Kidney epithelial cell (primary cell): ENCODE measurements at regions not wholly inside any gene's neighbourhood (a gene's known extent, or its start where the extent isn't known, plus 50 kb on each side); places are given as distances from the start of the nearest gene placed in this dataset.

Experiments
- DNase-seq: peaks from one replicate; pipeline ENCODE4 v3.0.0-alpha.2; 2010; ENCODE audit warnings: low read depth
- H3K27me3 ChIP-seq: 2 replicates; pipeline ENCODE4 v1.6.0; 2011; ENCODE audit warnings: low read length; ENCODE audit not compliant: control insufficient read depth, insufficient read depth
- H3K36me3 ChIP-seq: 2 replicates; pipeline ENCODE4 v1.5.1; 2011; ENCODE audit warnings: low read length; ENCODE audit not compliant: control insufficient read depth, insufficient read depth
- H3K4me3 ChIP-seq: 2 replicates; pipeline ENCODE4 v1.5.1; 2011; ENCODE audit warnings: low read depth, mild to moderate bottlenecking, control low read depth, low read length
- TF ChIP-seq, protein P1 (sequence below): IDR thresholded peaks from 2 replicates; pipeline ENCODE4 v1.5.1; 2011; ENCODE audit warnings: mild to moderate bottlenecking, moderate library complexity, low read length, control low read depth, inconsistent platforms; ENCODE audit not compliant: insufficient read depth, poor library complexity, severe bottlenecking

DNA sequence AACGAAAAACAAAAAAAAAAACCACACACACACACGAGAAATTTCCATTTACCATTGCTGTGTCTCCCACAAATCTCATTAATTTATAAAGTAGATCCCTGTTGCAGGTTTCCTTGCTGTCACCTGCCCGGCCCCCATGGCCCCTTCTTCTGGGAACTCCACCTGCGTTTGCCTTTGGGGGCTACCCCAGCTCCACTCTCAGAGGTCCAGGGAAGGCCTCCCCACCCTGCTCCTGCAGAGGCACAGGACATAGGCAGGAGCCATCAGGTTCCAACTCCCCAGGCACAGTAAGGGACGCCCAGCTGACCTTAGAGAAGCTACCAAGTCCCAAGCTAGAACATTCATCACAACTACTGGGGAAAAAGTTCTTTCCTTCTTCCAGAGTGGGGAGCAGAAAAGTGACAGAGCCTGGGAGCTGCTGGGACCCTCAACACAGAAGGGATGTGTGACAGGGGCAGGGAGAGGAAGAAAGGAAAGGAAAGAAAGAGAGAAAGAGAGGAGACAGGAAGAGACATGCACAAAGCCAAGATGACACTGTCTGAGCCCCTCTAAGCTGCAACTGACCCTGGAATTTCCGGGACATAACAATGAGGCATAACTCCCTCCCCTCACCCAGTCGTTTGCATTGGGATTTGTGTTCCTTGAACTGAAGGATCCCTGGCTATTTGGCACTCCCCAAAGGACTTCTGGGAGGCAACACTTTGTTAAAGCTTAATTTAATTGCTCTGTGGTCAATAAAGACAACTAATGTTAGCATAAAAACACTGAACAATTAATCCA, 175.7 kb downstream of the SHANK2 start:
- DNase-seq, result no peak
- Histone ChIP-seq H3K4me3 (no peak overlapping the region), H3K27me3 (no peaks in the 10 kb centered on the region), H3K36me3 (no peaks in the 10 kb centered on the region)
- TF ChIP-seq, protein P1, sequence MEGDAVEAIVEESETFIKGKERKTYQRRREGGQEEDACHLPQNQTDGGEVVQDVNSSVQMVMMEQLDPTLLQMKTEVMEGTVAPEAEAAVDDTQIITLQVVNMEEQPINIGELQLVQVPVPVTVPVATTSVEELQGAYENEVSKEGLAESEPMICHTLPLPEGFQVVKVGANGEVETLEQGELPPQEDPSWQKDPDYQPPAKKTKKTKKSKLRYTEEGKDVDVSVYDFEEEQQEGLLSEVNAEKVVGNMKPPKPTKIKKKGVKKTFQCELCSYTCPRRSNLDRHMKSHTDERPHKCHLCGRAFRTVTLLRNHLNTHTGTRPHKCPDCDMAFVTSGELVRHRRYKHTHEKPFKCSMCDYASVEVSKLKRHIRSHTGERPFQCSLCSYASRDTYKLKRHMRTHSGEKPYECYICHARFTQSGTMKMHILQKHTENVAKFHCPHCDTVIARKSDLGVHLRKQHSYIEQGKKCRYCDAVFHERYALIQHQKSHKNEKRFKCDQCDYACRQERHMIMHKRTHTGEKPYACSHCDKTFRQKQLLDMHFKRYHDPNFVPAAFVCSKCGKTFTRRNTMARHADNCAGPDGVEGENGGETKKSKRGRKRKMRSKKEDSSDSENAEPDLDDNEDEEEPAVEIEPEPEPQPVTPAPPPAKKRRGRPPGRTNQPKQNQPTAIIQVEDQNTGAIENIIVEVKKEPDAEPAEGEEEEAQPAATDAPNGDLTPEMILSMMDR, result no peak

DNA sequence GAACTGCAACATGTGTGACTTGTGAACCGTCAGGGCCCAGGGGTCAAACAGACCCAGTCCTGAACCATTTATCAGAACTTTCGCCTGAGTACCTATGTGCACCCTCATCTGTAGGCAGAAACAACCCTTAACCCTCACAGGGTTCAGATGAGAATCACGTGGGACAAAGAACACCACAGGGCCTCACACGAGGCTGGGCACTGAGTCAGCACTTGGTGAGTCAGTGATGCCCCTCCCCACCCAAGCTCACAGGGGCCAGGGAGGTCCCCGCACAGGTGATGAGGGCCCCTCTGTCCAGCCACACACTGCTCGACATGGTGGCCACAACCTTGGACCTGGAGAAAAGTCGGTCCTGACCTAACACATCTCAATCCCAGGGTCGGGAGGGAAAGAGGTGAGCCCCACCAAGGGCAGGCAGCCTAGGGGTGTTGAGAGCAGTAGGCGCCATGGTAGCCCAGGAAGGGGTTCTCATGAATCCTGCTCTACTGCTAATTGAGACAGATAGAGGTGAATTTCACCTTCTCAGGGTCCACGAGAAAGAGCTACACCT, 176.4 kb downstream of the SHANK2 start:
- TF ChIP-seq, protein P1, result no peak
- Histone ChIP-seq H3K4me3 (no peak overlapping the region), H3K27me3 (no peaks in the 10 kb centered on the region), H3K36me3 (no peaks in the 10 kb centered on the region)
- DNase-seq, result no peak

DNA sequence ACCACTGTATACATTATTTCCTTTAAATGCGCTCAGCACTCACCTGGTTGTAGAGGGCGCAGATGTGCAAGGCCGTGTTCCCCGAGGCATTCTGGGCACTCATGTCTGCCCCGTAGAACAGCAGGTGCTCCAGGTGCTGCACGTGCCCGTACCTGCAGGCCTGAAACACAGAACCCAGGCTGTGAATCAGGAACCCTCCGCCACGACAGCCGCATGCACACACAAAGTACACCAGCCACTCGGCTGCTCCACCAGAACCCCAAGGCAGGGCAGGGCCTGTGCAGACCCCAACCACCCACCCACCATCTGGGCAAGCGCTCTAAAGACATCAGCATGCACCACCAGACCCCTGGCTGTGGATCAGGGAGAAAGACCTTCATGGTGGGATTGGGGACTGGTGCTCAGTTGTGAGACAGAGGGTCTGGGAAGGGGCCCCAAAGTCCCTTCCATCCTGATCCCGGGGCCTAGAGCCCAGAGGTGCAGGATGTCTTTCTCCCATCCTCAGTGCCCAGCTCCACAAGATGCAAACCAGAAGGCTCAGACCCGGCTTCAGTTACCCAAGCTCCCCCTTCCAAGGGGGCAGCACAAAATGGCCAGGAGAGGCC, 177.2 kb downstream of the SHANK2 start:
- DNase-seq, result no peak
- no peak overlapping the region for H3K4me3 ChIP-seq
- TF ChIP-seq, protein P1, result no peak
- H3K27me3 ChIP-seq, result no peaks in the 10 kb centered on the region
- H3K36me3 ChIP-seq, result no peaks in the 10 kb centered on the region

DNA sequence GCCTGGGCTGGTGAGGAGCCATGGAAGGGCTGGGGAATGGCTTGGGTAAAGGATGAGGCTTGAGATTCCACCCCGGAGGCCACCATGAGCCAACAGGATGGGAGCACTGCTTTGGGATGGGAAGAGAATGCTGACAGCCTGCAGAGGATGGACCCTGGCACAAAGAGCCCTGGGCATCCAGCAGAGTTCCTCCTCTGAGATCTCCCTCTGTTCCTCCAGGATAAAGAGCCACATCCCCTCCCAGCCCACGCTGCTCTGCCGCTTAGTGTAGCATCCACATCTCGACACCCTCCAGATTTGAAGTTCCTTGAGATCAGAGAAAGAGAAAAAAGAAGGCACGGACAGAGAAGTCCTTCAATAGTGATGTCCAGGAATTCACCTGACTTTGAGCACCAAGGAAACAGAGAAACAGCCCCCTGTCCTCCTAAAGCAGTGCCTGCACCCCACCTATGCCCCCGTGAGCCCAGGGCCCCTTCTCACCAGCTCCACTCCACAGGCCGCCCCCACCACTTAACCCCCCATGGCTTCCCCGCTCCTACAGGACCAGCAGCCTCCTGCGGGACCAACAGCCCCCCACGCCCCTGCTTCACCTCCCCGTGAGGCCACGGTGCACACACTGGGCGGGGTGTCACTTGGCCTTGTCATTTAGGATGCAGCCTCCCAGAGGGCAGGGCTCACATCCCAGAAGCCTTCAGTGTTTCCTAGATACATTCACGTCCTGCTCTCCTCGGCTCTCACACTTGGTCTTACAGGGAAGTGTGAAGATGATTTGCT, 180.5 kb downstream of the SHANK2 start:
- no peak for DNase-seq
- TF ChIP-seq, protein P1, result no peak
- no peak overlapping the region for H3K4me3 ChIP-seq

DNA sequence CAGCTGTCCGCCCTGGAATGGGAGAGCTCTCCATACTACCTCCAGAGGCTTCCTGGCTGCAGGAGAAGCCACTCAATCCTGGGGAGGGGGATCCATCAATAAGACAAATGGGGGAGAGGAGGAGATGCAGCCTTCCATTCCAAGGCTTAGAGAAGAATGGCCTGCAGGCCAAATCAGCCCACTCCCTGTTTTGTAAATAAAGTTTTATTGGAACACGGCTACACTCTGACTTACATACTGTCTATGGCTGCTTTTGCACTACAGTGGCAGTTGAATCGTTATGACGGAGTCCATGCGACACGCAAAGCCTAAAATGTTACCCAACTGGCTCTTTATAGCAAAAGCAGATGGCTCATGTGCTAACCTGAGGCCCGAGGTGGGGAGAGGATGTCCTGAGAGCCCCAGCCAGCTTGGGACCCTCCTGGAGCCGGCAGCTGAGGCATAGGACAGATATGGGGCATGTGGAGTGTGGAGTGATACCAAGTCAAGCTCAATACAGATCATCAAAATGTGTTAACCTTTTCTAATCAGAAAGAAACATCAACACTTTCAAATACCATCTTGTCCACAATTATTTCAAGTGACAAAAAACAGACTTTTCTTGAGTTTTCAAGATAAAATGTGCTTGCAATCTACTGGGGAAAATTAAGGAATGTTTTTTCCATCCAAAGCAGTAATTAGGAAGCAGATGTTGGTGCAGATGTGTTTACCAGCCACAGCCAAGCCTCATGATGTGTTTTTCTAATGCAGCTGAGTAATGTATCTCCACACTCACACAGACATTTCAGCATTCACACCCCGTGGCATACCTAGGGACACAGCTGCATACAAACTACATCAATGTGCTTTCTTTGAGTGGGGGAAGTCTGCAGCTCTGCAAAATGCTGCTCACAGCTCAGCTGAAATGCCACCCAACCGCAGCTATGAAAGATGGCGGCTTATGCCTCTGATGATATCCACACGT, 181.6 kb downstream of the SHANK2 start:
- TF ChIP-seq, protein P1, result no peak
- H3K4me3 ChIP-seq, result no peak overlapping the region
- H3K27me3 ChIP-seq, result no peaks in the 10 kb centered on the region
- no peak for DNase-seq
- H3K36me3 ChIP-seq, result no peaks in the 10 kb centered on the region

More for the DNA sequence above, 180.5 kb downstream of the SHANK2 start:
- Histone ChIP-seq H3K36me3 (no peaks in the 10 kb centered on the region), H3K27me3 (no peaks in the 10 kb centered on the region)
